Fibroblast of villous mesenchyme (primary cell): ENCODE measurements at regions not wholly inside any gene's neighbourhood (a gene's known extent, or its start where the extent isn't known, plus 50 kb on each side); places are given as distances from the start of the nearest gene placed in this dataset.

Source experiments
- DNase-seq: peaks from one replicate; pipeline ENCODE4 v3.0.0-alpha.2; 2010; ENCODE audit warnings: low read depth
- H3K4me3 ChIP-seq: 2 replicates; pipeline ENCODE4 v1.5.1; 2011; ENCODE audit warnings: low read depth, mild to moderate bottlenecking, low read length
- CTCF ChIP-seq: IDR thresholded peaks from 2 replicates; pipeline ENCODE4 v1.5.1; 2012; ENCODE audit warnings: low read depth, mild to moderate bottlenecking, low read length; ENCODE audit not compliant: insufficient read depth

GRCh38 chr4:104752337-104752736, 257.6 kb upstream of the CXXC4 start:
- TF ChIP-seq CTCF = no peak
- DNase-seq = no peak
- no peak overlapping the region for H3K4me3 ChIP-seq

GRCh38 chr4:104756837-104757236, 262.1 kb upstream of the CXXC4 start:
- H3K4me3 ChIP-seq = no peak overlapping the region
- no peak for TF ChIP-seq CTCF
- DNase-seq = no peak

GRCh38 chr4:104758574-104758973, 263.9 kb upstream of the CXXC4 start:
- DNase-seq = no peak
- no peak overlapping the region for H3K4me3 ChIP-seq
- no peak for TF ChIP-seq CTCF

DNA sequence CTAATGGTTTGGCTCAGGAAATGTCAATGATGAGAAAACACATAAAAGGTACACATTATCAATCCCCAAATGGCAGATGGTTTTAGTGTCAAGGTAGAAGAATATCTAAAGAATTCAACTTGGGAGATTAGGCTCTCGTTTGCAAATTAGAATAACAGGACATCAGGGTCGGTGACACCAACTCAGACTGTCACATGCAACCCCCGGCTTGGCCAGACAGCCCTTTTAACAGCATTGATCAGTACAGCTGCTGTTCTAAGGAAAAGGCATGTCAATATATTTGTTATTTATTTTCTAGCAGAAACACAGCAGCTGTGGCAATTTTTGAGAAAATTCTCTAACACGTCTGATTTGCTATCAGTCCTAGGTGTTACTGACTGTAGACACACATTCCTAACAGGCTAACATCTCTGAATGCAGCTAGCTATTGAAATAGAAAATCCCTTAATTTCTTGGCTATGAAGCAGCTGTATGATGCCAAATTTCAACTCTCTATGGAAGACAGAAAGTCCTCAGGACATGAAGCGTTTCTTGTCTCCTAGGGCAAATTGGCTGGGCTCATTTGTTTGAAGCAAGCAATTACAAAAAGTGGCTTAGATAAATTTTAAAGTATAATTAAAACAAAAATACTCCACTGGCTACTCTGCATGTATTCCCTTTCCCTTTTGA, 269.0 kb upstream of the CXXC4 start:
- no peak for TF ChIP-seq CTCF
- no peak for DNase-seq
- no peak overlapping the region for H3K4me3 ChIP-seq

GRCh38 chr4:104766676-104767075, 272.0 kb upstream of the CXXC4 start:
- H3K4me3 ChIP-seq = no peak overlapping the region
- DNase-seq = no peak
- no peak for TF ChIP-seq CTCF

- DNase-seq = no peak
- no peak overlapping the region for H3K4me3 ChIP-seq
- TF ChIP-seq CTCF = no peak
Measured at GRCh38 chr4:104772849-104773248, 278.2 kb upstream of the CXXC4 start.
